Right lung (tissue), 2 donors: ENCODE measurements at regions not wholly inside any gene's neighbourhood (a gene's known extent, or its start where the extent isn't known, plus 50 kb on each side); places are given as distances from the start of the nearest gene placed in this dataset.
"Not testable (repeated sequence)": the region's sequence is repeated elsewhere in the genome, so short reads cannot be mapped to it uniquely, and the experiment has no call there.

Source experiments
- DNase-seq, 2 donors: peaks; one replicate each; pipeline ENCODE4 v3.0.0-alpha.2; 2013

- DNase-seq = no peak
Observed at GRCh38 chr2:595141-595815, 81.9 kb downstream of the TMEM18 start.

GRCh38 chr2:594297-594949 is 82.8 kb downstream of the TMEM18 start:
- no peak for DNase-seq

- DNase-seq = no peak
Observed at GRCh38 chr2:593356-594026, 83.7 kb downstream of the TMEM18 start.

- no peak for DNase-seq
Observed at GRCh38 chr2:592737-593136, 84.5 kb downstream of the TMEM18 start.

GRCh38 chr2:590214-591175 is 86.7 kb downstream of the TMEM18 start:
- DNase-seq = no peak

- no peak for DNase-seq
Observed at GRCh38 chr2:589281-590130, 87.7 kb downstream of the TMEM18 start.

- no peak for DNase-seq
Observed at GRCh38 chr2:588074-588645, 89.0 kb downstream of the TMEM18 start.

- DNase-seq = no peak
Observed at GRCh38 chr2:587087-587960, 89.9 kb downstream of the TMEM18 start.

- DNase-seq = peak; percentile 17 to 20
Observed at GRCh38 chr2:586641-587076, 90.5 kb downstream of the TMEM18 start.

GRCh38 chr2:584863-585823 is 92.1 kb downstream of the TMEM18 start:
- DNase-seq = no peak

GRCh38 chr2:583666-584065 is 93.5 kb downstream of the TMEM18 start:
- no peak for DNase-seq

GRCh38 chr2:582792-583528 is 94.2 kb downstream of the TMEM18 start:
- DNase-seq = no peak

- DNase-seq = not testable (repeated sequence)
Observed at GRCh38 chr2:582289-582688, 94.9 kb downstream of the TMEM18 start.

GRCh38 chr2:579961-580360 is 97.2 kb downstream of the TMEM18 start:
- no peak for DNase-seq

- DNase-seq = no peak
Observed at GRCh38 chr2:579351-579886, 97.8 kb downstream of the TMEM18 start.

GRCh38 chr2:576292-576691 is 100.9 kb downstream of the TMEM18 start:
- DNase-seq = no peak

- no peak for DNase-seq
Observed at GRCh38 chr2:575727-576236, 101.4 kb downstream of the TMEM18 start.
